Fibroblast of skin of back (primary cell): ENCODE measurements at regions not wholly inside any gene's neighbourhood (a gene's known extent, or its start where the extent isn't known, plus 50 kb on each side); places are given as distances from the start of the nearest gene placed in this dataset.
A peak's percentile ranks its signal among the peaks of the same experiment; 100 is the strongest.

Experiments
- DNase-seq: peaks from one replicate; pipeline ENCODE4 v3.0.0-alpha.2; 2013

GRCh38 chr4:115749404-115749803 lies 636.0 kb upstream of the NDST4 start:
- no peak for DNase-seq

- no peak for DNase-seq
These were observed 627.4 kb upstream of the NDST4 start for GRCh38 chr4:115740806-115741205.

DNA sequence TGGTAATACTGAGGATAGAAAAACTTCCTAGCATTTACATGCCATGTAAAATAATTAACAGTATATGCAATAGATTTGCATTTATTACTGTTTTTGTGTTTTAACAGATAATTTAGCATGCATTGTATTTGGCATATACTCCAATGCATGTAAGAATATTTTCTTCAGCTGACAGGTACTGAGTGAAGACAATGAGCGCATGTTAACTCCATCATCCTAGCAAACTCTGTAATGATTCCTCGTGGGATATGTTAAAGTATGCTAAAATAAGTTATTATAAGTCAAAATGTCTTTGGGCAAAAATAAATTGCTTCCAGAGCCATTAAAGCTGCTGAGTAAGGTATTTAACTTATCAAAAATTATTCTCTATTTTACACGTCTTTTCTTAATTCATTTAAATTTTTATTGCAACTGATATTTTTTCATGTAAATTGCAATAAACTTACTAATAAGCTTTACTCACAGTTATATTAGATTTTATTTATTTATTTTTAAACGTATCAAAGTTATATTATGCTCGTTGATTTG lies 616.4 kb upstream of the NDST4 start:
- DNase-seq, result no peak

DNA sequence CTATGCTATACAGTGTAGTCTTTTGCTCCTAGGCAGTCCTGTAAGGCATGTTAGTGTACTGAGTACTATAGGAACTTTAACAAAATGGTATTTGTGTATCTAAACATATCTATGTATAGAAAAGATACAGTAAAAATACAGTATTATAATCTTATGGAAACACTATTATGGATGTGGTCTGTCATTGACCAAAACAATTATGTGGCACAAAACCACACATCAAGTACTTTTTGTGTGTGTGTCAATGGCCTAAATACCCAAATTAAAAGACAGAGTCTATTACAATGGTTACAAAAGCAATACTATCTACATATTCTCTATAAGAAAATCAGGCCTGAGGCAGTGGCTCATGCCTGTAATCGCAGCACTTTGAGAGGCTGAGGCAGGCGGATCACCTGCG lies 610.2 kb upstream of the NDST4 start:
- no peak for DNase-seq

DNA sequence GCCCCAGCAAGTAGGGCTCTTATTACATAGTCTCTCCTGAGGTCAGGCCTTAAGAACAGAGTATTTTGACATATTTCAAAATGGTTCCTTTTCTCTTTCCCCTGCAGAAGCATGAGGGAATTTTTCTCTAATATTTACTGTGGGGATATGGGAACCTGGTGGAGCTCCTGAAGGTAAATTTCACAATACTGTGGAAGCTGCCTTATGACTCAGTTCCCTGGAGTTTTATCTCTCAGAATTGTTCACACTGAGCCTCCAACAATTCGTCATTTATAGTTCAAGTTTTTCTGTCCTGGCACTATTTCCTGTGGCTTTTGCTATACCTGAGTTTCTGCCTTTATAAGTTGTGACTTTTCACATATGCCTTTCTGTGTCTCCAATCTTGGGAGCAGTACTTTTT lies 607.2 kb upstream of the NDST4 start:
- no peak for DNase-seq

- peak; percentile 2 for DNase-seq
These were observed 598.2 kb upstream of the NDST4 start for GRCh38 chr4:115711575-115711974.

- no peak for DNase-seq
These were observed 575.5 kb upstream of the NDST4 start for GRCh38 chr4:115688961-115689360.

DNA sequence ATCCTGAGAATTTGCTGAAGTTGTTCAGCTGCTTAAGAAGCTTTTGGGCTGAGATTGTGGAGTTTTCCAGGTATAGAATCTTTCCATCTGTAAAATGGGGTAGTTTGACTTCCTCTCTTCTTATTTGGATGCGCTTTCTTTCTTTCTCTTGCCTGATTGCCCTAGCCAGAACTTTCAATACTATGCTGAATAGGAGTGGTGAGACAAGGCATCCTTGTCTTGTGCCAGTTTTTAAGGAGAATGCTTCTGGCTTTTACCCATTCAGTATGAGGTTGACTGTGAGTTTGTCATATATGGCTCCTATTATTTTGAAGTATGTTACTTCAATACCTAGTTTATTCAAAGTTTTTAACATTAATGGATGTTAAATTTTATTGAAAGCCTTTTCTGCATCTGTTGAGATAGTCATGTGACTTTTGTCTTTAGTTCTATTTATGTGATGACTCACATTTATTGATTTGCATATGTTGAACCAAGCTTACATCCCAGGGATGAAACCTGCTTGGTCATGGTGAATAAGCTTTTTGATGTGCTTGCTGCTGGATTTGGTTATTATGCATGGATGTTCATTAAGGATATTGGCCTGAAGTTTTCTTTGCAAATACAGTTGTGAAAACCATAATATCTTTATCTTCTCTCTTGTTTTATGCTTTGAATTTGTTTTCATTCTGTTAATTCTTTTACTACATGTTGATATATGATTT lies 573.8 kb upstream of the NDST4 start:
- no peak for DNase-seq

- no peak for DNase-seq
These were observed 565.1 kb upstream of the NDST4 start for GRCh38 chr4:115678425-115678941.

GRCh38 chr4:115675719-115676118 lies 562.3 kb upstream of the NDST4 start:
- no peak for DNase-seq

DNA sequence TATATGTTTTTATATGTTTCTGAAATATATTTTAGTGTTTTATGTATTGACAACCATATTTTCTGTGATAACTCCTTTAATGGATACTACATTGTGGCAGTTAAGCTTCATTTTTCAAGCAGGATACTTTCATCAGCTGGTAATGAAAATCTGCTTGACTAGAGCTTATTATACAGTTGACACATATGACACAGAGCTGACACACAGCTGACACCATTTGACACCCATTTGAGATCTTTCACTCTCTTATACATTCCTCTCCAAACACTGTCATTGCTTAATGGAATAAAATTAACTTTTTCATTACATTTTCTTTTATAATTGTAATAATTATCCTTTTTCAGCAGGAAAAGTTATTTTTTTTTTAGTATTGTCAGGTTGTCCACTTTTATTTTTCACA lies 561.1 kb upstream of the NDST4 start:
- DNase-seq, result no peak

DNA sequence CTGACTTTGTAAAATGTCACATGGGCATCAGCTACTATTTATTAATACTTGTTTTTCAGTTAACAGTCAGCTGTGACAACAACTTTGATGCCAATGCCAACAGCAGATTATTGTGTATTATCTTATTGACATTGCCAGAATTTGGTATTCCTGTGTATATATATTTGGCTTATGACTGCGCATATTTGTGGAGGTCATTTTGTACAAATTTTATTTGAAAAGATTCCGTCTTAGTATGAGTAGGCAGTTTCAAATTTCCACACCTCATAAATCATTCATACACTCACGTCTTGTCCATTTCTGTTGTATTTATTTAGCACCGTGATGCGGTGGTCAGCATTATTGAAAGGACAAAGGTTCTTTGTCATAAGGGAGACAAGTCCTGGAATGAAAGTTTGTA lies 558.2 kb upstream of the NDST4 start:
- no peak for DNase-seq

DNA sequence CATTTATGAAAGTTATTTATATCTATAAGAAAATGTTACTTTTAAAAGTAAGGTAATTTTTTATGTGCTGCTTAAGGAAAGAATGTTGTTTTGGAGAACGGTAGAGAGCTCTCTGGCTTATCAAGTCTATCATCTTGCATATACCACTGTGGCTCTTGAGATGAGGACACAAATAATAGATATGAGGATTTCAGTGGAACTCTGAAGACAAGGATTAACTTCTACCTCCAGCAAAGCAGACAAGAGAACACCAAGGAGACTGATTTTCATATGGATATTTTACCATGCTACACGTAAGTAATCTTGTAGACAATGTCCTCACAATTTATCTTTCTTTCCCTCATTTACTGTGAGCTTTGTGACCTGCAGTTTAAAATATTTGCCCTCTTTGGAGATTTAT lies 557.5 kb upstream of the NDST4 start:
- DNase-seq, result no peak

GRCh38 chr4:115668396-115668795 lies 555.0 kb upstream of the NDST4 start:
- DNase-seq, result no peak

GRCh38 chr4:115664285-115664684 lies 550.9 kb upstream of the NDST4 start:
- DNase-seq, result no peak

DNA sequence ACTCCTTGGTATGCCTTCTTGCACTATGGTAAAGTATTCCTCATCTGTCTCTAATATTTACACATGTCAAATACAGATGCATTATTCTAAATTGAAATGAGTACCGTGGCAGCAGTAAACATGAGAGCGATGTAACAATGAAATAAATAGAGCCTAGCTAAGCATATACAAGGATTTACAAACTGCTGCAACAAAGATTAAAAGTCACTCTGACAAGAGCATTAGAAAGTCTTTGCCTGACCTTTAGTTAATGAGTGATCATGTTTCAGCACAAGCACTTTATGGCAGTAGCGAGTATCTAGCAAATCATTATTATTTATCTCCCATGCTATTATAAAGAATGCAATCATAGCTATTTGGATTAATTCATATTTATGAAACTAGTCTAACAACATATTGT lies 547.0 kb upstream of the NDST4 start:
- DNase-seq, result no peak

DNA sequence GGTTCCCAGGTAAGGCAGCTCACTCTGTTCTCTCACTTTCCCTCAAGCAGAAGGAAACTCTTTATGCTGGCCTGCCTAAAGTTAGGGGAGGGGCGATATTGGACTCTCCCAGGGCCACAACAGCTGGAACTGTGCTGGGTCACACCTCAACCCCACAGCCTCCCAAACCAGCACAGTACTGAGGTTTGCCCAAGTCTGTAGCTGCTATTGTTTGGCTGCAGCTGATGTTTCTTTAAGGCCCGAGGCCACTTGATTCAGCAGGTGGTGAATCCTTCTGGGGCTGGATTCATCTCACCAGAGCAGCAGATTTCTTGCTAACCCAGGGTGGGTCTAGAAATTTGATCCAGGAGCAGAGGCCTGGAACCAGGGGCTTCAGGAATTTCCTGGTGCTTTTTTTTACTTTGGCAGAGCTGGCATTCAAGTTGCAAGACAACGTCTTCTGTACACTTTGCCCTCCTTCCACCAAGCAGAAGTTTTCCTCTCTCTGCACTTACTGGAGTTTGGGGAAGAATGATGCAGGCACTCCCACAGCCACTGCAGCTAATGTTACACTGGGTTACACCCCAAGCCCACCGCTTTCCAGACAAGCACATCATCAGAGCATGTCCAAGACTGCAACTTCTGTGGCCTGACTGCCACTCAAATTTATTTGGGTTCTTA lies 544.7 kb upstream of the NDST4 start:
- DNase-seq, result no peak

DNA sequence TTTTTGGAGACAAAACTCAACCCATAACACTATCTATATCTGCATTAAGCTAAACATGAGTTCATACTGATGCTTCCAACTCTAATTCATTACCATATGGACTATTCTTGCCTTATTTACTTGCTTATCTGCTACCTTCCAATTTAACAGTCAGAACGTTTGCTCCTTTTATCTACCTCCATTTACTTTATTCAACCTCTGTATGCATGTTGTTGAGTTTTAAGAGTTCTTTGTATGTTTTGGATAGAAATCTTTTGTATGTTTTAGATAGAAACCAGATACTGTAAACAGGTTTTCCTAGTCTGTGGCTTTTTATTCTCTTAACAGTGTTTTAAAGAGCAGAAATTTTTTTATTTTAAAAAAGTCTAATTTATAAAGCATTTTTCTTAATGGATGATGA lies 542.2 kb upstream of the NDST4 start:
- no peak for DNase-seq

DNA sequence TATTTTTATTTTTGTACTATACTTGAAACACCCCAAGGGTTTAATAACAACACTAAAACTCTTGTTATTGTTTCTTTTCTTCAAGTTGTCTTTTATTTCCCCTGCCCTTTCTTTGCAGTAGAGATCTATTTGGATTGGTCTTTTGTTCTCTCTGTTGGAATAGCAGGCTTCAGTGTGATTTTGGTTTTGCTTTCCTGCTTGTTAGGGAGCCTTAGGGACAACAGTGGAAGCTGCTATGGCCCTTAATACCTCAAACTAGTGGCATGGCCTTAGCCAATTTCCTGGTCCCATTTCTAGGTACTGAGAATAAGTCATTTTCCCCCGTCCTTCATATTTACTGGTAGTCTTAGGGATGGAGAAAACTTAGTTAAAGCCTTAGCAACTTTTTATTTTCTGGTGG lies 535.4 kb upstream of the NDST4 start:
- no peak for DNase-seq

DNA sequence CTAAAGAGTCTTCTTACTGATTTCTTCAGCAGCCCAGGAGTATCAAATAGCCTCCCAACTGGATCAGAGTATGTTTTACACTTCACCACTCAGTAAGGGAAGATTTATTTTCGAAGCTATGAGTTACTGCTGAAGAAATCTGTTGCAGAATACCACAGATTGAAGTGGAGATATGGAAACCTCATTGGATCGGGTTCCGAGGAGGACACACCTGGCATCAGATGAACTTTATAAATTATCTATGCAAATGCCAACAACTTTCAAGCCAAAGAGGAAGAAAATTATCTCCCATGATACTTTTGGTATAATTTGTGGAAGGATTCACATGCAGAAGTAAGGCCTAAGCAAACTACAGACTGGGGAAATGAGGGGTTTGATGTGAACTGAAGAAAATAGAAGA lies 515.9 kb upstream of the NDST4 start:
- no peak for DNase-seq

DNA sequence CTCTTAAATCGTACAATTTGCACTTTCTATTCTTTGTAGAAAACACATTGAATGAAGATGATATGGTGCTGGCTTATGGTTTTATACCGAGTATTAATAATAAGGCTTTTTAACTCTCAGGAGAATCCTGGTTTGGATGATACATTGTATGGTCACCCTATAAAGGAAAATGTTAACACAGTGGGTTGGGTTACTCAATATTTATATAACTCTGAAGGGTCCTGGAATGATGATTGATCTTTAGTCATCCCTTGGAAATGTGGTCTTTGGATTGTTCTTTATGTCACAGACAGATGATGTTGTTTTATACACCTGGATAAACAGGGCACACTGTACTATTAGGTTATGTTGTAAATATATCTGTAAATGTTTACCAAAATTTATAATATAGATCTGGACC lies 496.2 kb upstream of the NDST4 start:
- no peak for DNase-seq

- no peak for DNase-seq
These were observed 493.9 kb upstream of the NDST4 start for GRCh38 chr4:115607311-115607710.

- DNase-seq, result no peak
These were observed 483.0 kb upstream of the NDST4 start for GRCh38 chr4:115596265-115597001.

DNA sequence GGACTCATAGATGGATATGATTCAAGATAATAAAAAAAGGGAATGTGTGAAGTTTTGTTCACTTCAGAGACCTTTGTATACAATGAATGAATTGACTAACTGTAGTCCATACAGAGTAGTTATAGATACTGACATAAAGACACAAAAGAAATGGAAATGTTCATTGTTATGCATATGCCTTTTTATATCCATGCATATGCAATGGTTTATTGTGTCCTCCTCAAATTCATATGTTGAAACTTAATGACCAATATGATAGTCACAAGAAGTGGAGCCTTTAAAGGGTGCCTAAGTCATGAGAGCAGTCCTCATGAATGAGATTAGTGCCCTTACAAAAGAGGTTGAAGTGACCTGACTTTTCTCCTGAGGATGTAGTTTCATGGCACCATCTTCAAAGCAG lies 467.5 kb upstream of the NDST4 start:
- DNase-seq, result no peak
